Spleen (tissue), 7 donors: ENCODE measurements at regions not wholly inside any gene's neighbourhood (a gene's known extent, or its start where the extent isn't known, plus 50 kb on each side); places are given as distances from the start of the nearest gene placed in this dataset.

Source experiments
- CTCF ChIP-seq, 11 experiments: fragments of 200-600 bp in 7 of 11; fragments of 450-650 bp in 4 of 11; sonication (generic) in 4 of 11; IDR thresholded peaks in 8 of 11; conservative IDR thresholded peaks in 3 of 11; 1 replicate in 7 of 11; 2 replicates in 4 of 11; pipeline versions ENCODE4 v1.4.0 to v1.8.0; 2016 to 2021; ENCODE audit warnings: antibody characterized with exemption in 11 of 11, inconsistent platforms in 4 of 11, mild to moderate bottlenecking in 1 of 11
- POLR2A ChIP-seq, 3 donors: fragments of 450-650 bp; IDR thresholded peaks; one replicate each; pipeline ENCODE4 v1.5.1; 2017; ENCODE audit warnings: antibody characterized with exemption in 3 of 3, mild to moderate bottlenecking in 1 of 3
- donor health status: DM: no; HTN: no; CAD: no; lungs with moderate emphysema.
- donor health status: DM: no; HTN: no; CAD: no.
- donor health status: DM: no; HTN: no; CAD: no.

GRCh38 chr4:22869235-22869634 is 176.5 kb downstream of the GBA3 start:
- TF ChIP-seq CTCF (IDR thresholded peaks at IDR 0.05 in 8 of 11, conservative IDR thresholded peaks at IDR 0.05 in 3 of 11) (no peak), POLR2A (IDR thresholded peaks at IDR 0.05) (no peak)
